Transverse colon (tissue), 4 donors: ENCODE measurements at regions not wholly inside any gene's neighbourhood (a gene's known extent, or its start where the extent isn't known, plus 50 kb on each side); places are given as distances from the start of the nearest gene placed in this dataset.
"Not testable (repeated sequence)": the region's sequence is repeated elsewhere in the genome, so short reads cannot be mapped to it uniquely, and the experiment has no call there.

Source experiments
- DNase-seq: peaks from one replicate; pipeline ENCODE4 v3.0.0-alpha.2; 2019
- H3K27ac ChIP-seq, 4 donors: fragments of 200-600 bp; sonication (generic); 2 replicates each; pipeline ENCODE4 v1.5.1; 2016 to 2018; ENCODE audit warnings: inconsistent platforms in 4 of 4
- H3K27me3 ChIP-seq: fragments of 200-600 bp; sonication (generic); 2 replicates; pipeline ENCODE4 v1.5.1; 2017; ENCODE audit warnings: inconsistent platforms
- H3K36me3 ChIP-seq, 4 donors: fragments of 200-600 bp; sonication (generic); 2 replicates each; pipeline ENCODE4 v1.5.1; 2017 to 2019; ENCODE audit warnings: inconsistent platforms in 4 of 4
- H3K4me1 ChIP-seq, 4 donors: fragments of 200-600 bp; sonication (generic); 2 replicates each; pipeline ENCODE4 v1.5.1; 2017 to 2020; ENCODE audit warnings: inconsistent platforms in 4 of 4
- H3K4me3 ChIP-seq, 4 donors: fragments of 200-600 bp; sonication (generic); 1 replicate in 1 of 4; 2 replicates in 3 of 4; pipeline versions ENCODE4 v1.5.1 to v1.6.1; 2017 to 2019; ENCODE audit warnings: inconsistent platforms in 4 of 4
- H3K9me3 ChIP-seq, 2 donors: fragments of 200-600 bp; sonication (generic); 2 replicates each; pipeline ENCODE4 v1.5.1; 2017 to 2019; ENCODE audit warnings: inconsistent platforms in 2 of 2
- EP300 ChIP-seq: sonication (generic); formaldehyde crosslinking; IDR thresholded peaks from one replicate; pipeline ENCODE4 v1.6.1; 2017; ENCODE audit warnings: antibody characterized with exemption, low read depth
- POLR2A ChIP-seq: fragments of 450-650 bp; IDR thresholded peaks from one replicate; pipeline ENCODE4 v1.6.1; 2016; ENCODE audit warnings: antibody characterized with exemption, mild to moderate bottlenecking, moderate library complexity
- POLR2AphosphoS5 ChIP-seq, 3 donors: sonication (generic); formaldehyde crosslinking; IDR thresholded peaks; one replicate each; pipeline ENCODE4 v1.6.1; 2016; ENCODE audit warnings: antibody characterized with exemption in 3 of 3
- WGBS, 2 donors: methylation state at CpG; one replicate each; pipeline ENCODE4 v1.1.5; 2018; ENCODE audit warnings: low coverage in 1 of 2; 5-methylcytosine and 5-hydroxymethylcytosine counted together
- in situ Hi-C, 4 donors: fragments of 200-750 bp; cut with MboI; loops; one replicate each; pipeline versions ENCODE4 v1.15.0 to v1.15.1; 2017; ENCODE audit warnings: low sequenced_read_pairs in 3 of 4, low pct_ligation_motif_present in 1 of 4, low pct_unique_long_range_greater_than_20kb in 1 of 4
- intact Hi-C: fragments of 100-400 bp; cut with DNase I; formaldehyde crosslinking; loops from one replicate; pipeline ENCODE4 v1.15.1; 2023; ENCODE audit warnings: low total_unique reads
- TF ChIP-seq, protein P1 (sequence below), 5 experiments: fragments of 200-600 bp in 3 of 5; fragments of 450-650 bp in 2 of 5; sonication (generic) in 3 of 5; IDR thresholded peaks; 1 replicate in 2 of 5; 2 replicates in 3 of 5; pipeline ENCODE4 v1.5.1; 2016 to 2017; ENCODE audit warnings: antibody characterized with exemption in 5 of 5, inconsistent platforms in 3 of 5, mild to moderate bottlenecking in 2 of 5, moderate library complexity in 1 of 5

DNA sequence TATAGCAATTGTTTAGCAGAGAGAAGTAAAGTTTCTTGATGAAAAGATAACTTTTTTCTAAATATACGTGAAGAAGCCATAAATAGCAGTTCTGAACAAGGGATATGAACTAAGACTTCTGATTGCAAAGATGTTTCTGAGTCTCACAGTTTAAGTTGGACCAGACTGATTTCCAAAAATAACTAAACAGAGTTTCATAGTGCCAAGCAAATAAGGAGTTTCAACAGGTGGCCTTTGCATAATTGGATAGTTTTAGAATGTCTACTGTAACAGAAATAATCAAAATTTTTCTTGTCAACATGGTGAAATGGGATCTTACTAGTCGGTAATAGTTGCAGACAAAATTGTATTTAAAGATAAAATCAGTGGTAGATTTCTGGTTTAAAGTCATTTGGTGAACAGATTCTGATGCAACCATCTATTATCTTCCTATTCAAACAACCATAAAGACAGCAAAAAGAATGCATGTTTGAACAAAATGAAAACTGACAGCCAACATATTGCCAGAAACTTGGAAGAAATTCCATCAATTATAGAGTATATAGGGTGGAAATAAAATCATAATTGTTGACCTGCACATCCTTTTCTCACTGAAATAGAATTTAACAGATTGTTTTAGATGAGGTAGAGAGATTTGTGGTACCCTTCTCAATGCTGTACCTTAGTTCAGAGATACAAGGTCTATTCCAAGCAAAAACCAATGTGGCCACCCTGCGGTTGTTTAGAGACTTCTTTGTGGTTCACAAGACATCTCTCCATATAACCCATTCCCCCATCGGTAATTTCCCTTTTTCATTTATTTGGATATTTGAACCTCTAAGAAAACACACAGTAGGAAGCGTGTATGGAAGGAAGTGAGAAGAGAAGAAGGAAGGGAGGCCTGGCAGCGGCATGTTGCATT lies 275.3 kb downstream of the COG6 start:
- WGBS, 2 donors = 73 to 84% methylated on average over 5 to 6 of the region's 6 CpGs
- intact Hi-C loops = no loop called here
- in situ Hi-C loops = loop anchor here in 3 of 4 donors (25.0 kb wide), 1 partner anchor 757 kb away; no protein-coding TSS in a partner anchor

DNA sequence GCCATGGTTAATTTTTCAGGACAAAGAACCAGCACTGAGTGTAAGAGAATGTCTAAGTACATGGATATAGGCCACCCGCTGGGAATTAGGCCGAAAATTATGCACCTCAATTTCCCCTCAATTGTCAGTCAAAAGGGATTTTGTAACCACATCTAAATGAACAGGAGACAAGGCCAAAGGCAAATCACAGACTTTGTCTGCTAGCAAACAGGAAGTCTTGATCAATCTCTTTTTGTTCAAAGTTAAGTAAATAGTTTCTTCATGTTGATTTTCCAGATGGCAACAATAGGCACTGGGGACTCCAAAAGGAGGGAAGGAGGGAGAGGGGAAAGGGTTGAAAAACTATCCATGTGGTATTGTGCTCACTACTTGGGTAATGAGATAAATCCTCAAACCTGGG lies 276.0 kb downstream of the COG6 start:
- Histone ChIP-seq H3K27ac (no peak overlapping the region), H3K9me3 (no peaks in the 10 kb centered on the region), H3K36me3 (no peaks in the 10 kb centered on the region), H3K27me3 (no peaks in the 10 kb centered on the region), H3K4me1 (no peaks in the 10 kb centered on the region), H3K4me3 (no peak overlapping the region)
- 86 to 91% methylated on average over 2 of the region's 2 CpGs for WGBS, 2 donors
- intact Hi-C loops = no loop called here
- no peak for DNase-seq
- in situ Hi-C loops = loop anchor here in 3 of 4 donors (25.0 kb wide), 1 partner anchor 756 kb away; no protein-coding TSS in a partner anchor
- no peak for TF ChIP-seq EP300
- TF ChIP-seq, protein P1, sequence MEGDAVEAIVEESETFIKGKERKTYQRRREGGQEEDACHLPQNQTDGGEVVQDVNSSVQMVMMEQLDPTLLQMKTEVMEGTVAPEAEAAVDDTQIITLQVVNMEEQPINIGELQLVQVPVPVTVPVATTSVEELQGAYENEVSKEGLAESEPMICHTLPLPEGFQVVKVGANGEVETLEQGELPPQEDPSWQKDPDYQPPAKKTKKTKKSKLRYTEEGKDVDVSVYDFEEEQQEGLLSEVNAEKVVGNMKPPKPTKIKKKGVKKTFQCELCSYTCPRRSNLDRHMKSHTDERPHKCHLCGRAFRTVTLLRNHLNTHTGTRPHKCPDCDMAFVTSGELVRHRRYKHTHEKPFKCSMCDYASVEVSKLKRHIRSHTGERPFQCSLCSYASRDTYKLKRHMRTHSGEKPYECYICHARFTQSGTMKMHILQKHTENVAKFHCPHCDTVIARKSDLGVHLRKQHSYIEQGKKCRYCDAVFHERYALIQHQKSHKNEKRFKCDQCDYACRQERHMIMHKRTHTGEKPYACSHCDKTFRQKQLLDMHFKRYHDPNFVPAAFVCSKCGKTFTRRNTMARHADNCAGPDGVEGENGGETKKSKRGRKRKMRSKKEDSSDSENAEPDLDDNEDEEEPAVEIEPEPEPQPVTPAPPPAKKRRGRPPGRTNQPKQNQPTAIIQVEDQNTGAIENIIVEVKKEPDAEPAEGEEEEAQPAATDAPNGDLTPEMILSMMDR (IDR thresholded peaks at IDR 0.05) = no peak
- TF ChIP-seq POLR2AphosphoS5 (IDR thresholded peaks at IDR 0.05) = no peak
- TF ChIP-seq POLR2A = no peak

More for the DNA sequence above, 275.3 kb downstream of the COG6 start:
- H3K27ac ChIP-seq = peak overlapping the region in 1 of 4 donors; percentile 25
- H3K4me3 ChIP-seq = no peak overlapping the region
- no peaks in the 10 kb centered on the region for H3K27me3 ChIP-seq
- DNase-seq = no peak
- H3K36me3 ChIP-seq = no peaks in the 10 kb centered on the region
- H3K9me3 ChIP-seq = peaks cover 0 to under 1% of the 10 kb centered on the region in 2 donors
- H3K4me1 ChIP-seq = no peaks in the 10 kb centered on the region
- TF ChIP-seq EP300 (no peak), POLR2AphosphoS5 (IDR thresholded peaks at IDR 0.05) (no peak), POLR2A (no peak)
- TF ChIP-seq, protein P1 (IDR thresholded peaks at IDR 0.05) = no peak

DNA sequence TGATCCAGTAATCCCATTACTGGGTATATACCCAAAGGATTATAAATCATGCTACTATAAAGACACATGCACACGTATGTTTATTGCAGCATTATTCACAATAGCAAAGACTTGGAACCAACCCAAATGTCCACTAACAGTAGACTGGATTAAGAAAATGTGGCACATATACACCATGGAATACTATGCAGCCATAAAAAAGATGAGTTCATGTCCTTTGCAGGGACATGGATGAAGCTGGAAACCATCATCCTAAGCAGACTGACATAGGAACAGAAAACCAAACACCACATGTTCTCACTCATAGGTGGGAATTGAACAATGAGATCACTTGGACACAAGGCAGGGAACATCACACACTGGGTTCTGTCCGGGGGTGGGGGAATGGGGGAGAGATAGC lies 277.1 kb downstream of the COG6 start:
- H3K4me3 ChIP-seq, H3K27ac ChIP-seq, intact Hi-C loops, H3K9me3 ChIP-seq, H3K27me3 ChIP-seq, H3K4me1 ChIP-seq, H3K36me3 ChIP-seq, DNase-seq: not testable (repeated sequence)
- 25 to 87% methylated on average over 1 to 2 of the region's 2 CpGs for WGBS, 2 donors
- in situ Hi-C loops = loop anchor here in 3 of 4 donors (25.0 kb wide), 1 partner anchor 755 kb away; no protein-coding TSS in a partner anchor

DNA sequence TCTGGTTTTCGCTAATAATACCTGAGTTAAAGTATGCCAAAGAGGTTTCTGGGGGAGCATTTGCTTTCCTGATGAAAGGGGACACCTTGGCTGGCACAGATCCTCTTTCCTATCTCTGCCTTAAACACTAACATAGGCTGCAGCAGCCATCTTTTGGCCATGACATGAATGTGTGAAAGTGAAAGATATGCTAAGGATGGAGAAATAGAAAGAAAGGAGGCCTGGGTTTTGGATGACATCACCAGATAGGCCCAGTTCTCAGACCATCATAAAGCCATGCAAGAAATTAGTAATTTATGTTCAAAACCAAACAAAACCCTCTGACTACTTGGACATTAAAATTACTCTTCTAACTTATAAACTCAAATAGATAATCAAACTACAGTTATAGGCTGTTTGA lies 279.7 kb downstream of the COG6 start:
- H3K27me3 ChIP-seq = no peaks in the 10 kb centered on the region
- in situ Hi-C loops (loop anchor here in 3 of 4 donors (25.0 kb wide), 1 partner anchor 752 kb away; no protein-coding TSS in a partner anchor), intact Hi-C loops (no loop called here)
- WGBS, 2 donors = 20 to 79% methylated on average over 1 of the region's 1 CpG
- H3K36me3 ChIP-seq = no peaks in the 10 kb centered on the region
- TF ChIP-seq EP300 (no peak), POLR2A (no peak), POLR2AphosphoS5 (IDR thresholded peaks at IDR 0.05) (no peak)
- TF ChIP-seq, protein P1 (IDR thresholded peaks at IDR 0.05) = no peak
- H3K4me3 ChIP-seq = no peak overlapping the region
- H3K4me1 ChIP-seq = no peaks in the 10 kb centered on the region
- no peak overlapping the region for H3K27ac ChIP-seq
- DNase-seq = no peak
- H3K9me3 ChIP-seq = no peaks in the 10 kb centered on the region
